Common myeloid progenitor, CD34-positive (primary cell): ENCODE measurements at regions not wholly inside any gene's neighbourhood (a gene's known extent, or its start where the extent isn't known, plus 50 kb on each side); places are given as distances from the start of the nearest gene placed in this dataset.

Source experiments
- CTCF ChIA-PET: fragments of 350-600 bp; sonication (Branson Sonifier 250); formaldehyde crosslinking; loops from one replicate; lab custom pipeline; 2021; ENCODE audit warnings: antibody characterized with exemption; lab: Charles Lee
- POLR2A ChIA-PET: fragments of 350-600 bp; sonication (Branson Sonifier 250); formaldehyde crosslinking; loops from one replicate; lab custom pipeline; 2021; ENCODE audit warnings: antibody characterized with exemption; lab: Charles Lee
- DNase-seq, 3 donors: peaks; one replicate each; pipeline versions ENCODE4 v3.0.0 to v3.0.0-alpha.2; 2013
- H3K27ac ChIP-seq, 2 experiments: 1 replicate in 1 of 2; 2 replicates in 1 of 2; pipeline ENCODE4 v1.7.0; 2013; ENCODE audit warnings: inconsistent platforms in 2 of 2, low read length in 2 of 2, mild to moderate bottlenecking in 2 of 2, low read depth in 1 of 2, moderate library complexity in 1 of 2; ENCODE audit not compliant: severe bottlenecking in 2 of 2, insufficient read depth in 1 of 2, poor library complexity in 1 of 2
- H3K27me3 ChIP-seq, 5 experiments: replicated peaks in 2 of 5; 1 replicate in 3 of 5; 2 replicates in 2 of 5; pipeline versions ENCODE4 v1.6.1 to v1.7.0; 2013; ENCODE audit warnings: low read length in 4 of 5, mild to moderate bottlenecking in 2 of 5, moderate library complexity in 2 of 5, inconsistent platforms in 1 of 5; ENCODE audit not compliant: insufficient read depth in 5 of 5, control insufficient read depth in 4 of 5
- H3K36me3 ChIP-seq, 4 experiments: 1 replicate in 2 of 4; 2 replicates in 2 of 4; pipeline versions ENCODE4 v1.6.1 to v1.7.0; 2013; ENCODE audit warnings: low read length in 3 of 4, control low read depth in 1 of 4, mild to moderate bottlenecking in 1 of 4; ENCODE audit not compliant: control insufficient read depth in 4 of 4, insufficient read depth in 4 of 4
- H3K4me1 ChIP-seq, 4 experiments: 1 replicate in 3 of 4; 2 replicates in 1 of 4; pipeline versions ENCODE4 v1.6.1 to v1.7.1; 2013; ENCODE audit warnings: low read length in 3 of 4, mild to moderate bottlenecking in 3 of 4, control low read depth in 1 of 4, inconsistent platforms in 1 of 4, moderate library complexity in 1 of 4; ENCODE audit not compliant: control insufficient read depth in 4 of 4, insufficient read depth in 4 of 4; ENCODE audit errors: control extremely low read depth in 1 of 4
- H3K4me3 ChIP-seq, 7 experiments: 1 replicate in 4 of 7; 2 replicates in 3 of 7; pipeline versions ENCODE4 v1.5.1 to v1.7.0; 2013; ENCODE audit warnings: mild to moderate bottlenecking in 7 of 7, low read length in 6 of 7, moderate library complexity in 6 of 7, inconsistent platforms in 2 of 7, low read depth in 2 of 7, control low read depth in 1 of 7; ENCODE audit not compliant: insufficient read depth in 4 of 7, control insufficient read depth in 1 of 7; ENCODE audit errors: extremely low read depth in 1 of 7
- H3K9me3 ChIP-seq, 5 experiments: 1 replicate in 4 of 5; 2 replicates in 1 of 5; pipeline versions ENCODE4 v1.6.1 to v1.7.1; 2013; ENCODE audit warnings: low read length in 4 of 5, mild to moderate bottlenecking in 2 of 5, inconsistent platforms in 1 of 5, low read depth in 1 of 5, moderate library complexity in 1 of 5; ENCODE audit not compliant: control insufficient read depth in 4 of 5, insufficient read depth in 2 of 5; ENCODE audit errors: control extremely low read depth in 1 of 5
- WGBS: methylation state at CpG from one replicate; pipeline ENCODE4 v1.1.5; 2013; ENCODE audit not compliant: insufficient coverage; 5-methylcytosine and 5-hydroxymethylcytosine counted together

DNA sequence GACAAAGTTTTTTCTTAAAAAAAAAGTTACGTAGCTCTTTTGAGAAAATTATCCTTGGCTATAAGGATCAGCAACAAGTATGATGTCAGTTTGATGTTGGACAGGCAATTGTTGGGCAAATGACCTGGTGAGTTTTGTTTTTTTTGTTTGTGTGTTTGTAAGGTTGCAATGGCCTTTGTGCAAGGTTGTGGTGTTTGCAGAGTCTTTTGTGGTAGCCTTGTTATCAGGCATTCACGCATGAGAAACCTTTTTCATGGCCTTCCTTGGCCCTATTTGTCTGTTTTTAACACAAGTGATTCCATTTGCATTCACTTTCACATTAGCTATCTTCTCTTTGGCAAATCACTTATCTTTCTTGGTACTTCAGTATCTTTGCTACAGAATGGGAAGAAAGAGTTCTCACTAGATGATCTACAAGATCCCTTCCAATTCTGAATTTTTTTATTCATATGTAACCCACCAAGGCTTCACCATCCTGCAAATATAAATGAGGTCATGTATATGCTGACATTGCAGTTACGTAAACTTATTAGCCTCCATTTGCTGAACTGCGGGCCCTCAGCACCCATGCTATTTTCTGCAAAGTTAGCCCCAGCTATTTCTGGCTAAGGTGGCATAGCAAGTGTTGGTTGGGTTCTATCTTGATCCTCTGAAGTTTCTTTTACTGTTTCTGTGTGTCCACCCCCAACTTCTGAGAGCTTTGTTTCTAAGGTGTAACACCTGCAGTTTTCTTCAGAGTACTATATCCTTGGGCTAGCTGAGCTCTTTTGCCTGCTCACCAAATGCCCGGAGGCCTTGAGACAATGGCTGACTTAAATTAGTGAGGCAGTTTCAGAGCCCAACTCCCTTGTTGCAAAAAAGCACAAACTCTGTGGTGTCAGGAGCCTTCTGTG lies 667.1 kb downstream of the IRS1 start:
- no peak overlapping the region for H3K27ac ChIP-seq
- WGBS: 100% methylated on average over 3 of the region's 5 CpGs

GRCh38 chr2:226131299-226131784 lies 668.3 kb downstream of the IRS1 start:
- ChIA-PET CTCF (no interaction called here), POLR2A (no interaction called here)
- Histone ChIP-seq H3K27me3 (no peaks in the 10 kb centered on the region), H3K27ac (no peak overlapping the region), H3K4me1 (peaks cover 3 to 12% (median 11%) of the 10 kb centered on the region in 4 experiments), H3K9me3 (no peaks in the 10 kb centered on the region), H3K36me3 (no peaks in the 10 kb centered on the region), H3K4me3 (no peak overlapping the region)
- WGBS: 85% methylated on average over 2 of the region's 2 CpGs
- peak in 2 of 3 donors; percentile 7 to 22 for DNase-seq

More for the DNA sequence above, 667.1 kb downstream of the IRS1 start:
- Histone ChIP-seq H3K27me3 (no peaks in the 10 kb centered on the region), H3K4me1 (peaks cover 15 to 25% (median 21%) of the 10 kb centered on the region in 4 experiments), H3K9me3 (no peaks in the 10 kb centered on the region), H3K4me3 (no peak overlapping the region), H3K36me3 (no peaks in the 10 kb centered on the region)
- POLR2A ChIA-PET: no interaction called here
- CTCF ChIA-PET: interaction anchor here (0.9 kb wide), 1 partner anchor 18 kb away, joined by 4 read pairs; no protein-coding TSS in a partner anchor
- DNase-seq: no peak

DNA sequence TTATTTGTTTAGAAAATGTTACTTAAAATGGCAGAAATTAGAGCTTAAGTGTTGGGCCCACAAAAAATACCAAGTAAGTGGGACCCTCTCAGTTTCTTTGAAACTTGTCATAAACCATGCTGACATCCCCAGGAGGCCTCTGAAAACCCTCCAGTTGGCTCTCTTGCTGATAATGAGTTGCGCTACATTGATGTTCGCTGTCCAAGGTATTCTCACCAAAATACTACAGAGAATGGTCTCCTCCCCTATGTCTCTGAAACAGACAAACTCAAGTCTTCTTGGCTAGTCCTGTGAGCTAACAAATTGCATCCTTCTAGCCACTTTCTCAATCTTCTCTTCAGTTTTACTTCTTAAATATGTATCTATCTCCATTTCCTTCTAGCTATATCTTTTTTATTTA lies 669.4 kb downstream of the IRS1 start:
- peak in 2 of 3 donors; percentile 13 to 28 for DNase-seq
- peaks cover 0 to 7% (median 2%) of the 10 kb centered on the region in 4 experiments for H3K4me1 ChIP-seq
- WGBS: 97% methylated on average over 2 of the region's 2 CpGs
- no peaks in the 10 kb centered on the region for H3K27me3 ChIP-seq
- no peak overlapping the region for H3K27ac ChIP-seq
- ChIA-PET CTCF (interaction anchor here (1.0 kb wide), 1 partner anchor 8 kb away, joined by 3 read pairs; no protein-coding TSS in a partner anchor), POLR2A (no interaction called here)
- H3K4me3 ChIP-seq: no peak overlapping the region
- H3K36me3 ChIP-seq: no peaks in the 10 kb centered on the region
- H3K9me3 ChIP-seq: no peaks in the 10 kb centered on the region

DNA sequence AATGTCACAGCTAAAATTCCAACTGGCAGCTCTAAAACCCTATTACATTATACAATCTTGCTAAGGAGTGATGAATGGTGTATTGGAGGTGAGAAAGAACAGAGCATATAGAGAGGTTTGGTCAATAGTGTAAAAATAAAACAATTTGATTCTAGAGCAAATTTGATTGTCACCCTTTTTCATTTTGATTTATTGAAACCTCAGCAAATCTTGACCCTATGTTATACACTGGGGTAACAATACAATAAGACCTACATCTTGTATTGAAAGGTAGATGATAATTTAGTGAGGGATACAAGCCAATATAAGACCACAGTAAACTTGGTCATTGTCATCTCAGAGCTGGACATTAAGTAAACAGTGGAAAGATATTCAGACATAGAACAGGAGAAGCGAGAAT lies 671.9 kb downstream of the IRS1 start:
- CTCF ChIA-PET: interaction anchor here (1.1 kb wide), 1 partner anchor 9 kb away, joined by 4 read pairs; no protein-coding TSS in a partner anchor
- no peaks in the 10 kb centered on the region for H3K36me3 ChIP-seq
- no peak overlapping the region for H3K27ac ChIP-seq
- H3K27me3 ChIP-seq: no peaks in the 10 kb centered on the region
- POLR2A ChIA-PET: interaction anchor here (0.8 kb wide), 1 partner anchor 9 kb away, joined by 3 read pairs; no protein-coding TSS in a partner anchor
- H3K4me3 ChIP-seq: no peak overlapping the region
- DNase-seq: no peak
- H3K4me1 ChIP-seq: no peaks in the 10 kb centered on the region
- no peaks in the 10 kb centered on the region for H3K9me3 ChIP-seq
- WGBS: no CpG with 5 or more reads among the region's 1 CpG

DNA sequence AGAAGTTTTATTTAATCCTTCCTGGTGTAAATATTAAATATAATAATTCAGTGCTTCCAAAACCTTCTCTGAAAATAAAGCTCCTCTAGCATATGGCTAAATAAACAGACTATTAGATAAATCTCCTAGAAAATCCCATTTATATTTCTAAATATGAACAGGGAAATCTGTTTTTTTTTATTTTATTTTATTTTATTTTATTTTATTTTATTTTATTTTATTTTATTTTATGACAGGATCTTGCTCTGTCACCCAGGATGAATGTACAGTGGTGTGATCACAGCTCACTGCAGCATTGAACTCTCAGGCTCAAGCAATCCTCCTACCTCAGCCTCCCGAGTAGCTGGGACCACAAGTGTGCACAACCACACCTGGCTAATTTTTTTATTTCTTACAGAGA lies 673.5 kb downstream of the IRS1 start:
- WGBS: 100% methylated on average over 1 of the region's 1 CpG
- CTCF ChIA-PET: no interaction called here
- DNase-seq: no peak

DNA sequence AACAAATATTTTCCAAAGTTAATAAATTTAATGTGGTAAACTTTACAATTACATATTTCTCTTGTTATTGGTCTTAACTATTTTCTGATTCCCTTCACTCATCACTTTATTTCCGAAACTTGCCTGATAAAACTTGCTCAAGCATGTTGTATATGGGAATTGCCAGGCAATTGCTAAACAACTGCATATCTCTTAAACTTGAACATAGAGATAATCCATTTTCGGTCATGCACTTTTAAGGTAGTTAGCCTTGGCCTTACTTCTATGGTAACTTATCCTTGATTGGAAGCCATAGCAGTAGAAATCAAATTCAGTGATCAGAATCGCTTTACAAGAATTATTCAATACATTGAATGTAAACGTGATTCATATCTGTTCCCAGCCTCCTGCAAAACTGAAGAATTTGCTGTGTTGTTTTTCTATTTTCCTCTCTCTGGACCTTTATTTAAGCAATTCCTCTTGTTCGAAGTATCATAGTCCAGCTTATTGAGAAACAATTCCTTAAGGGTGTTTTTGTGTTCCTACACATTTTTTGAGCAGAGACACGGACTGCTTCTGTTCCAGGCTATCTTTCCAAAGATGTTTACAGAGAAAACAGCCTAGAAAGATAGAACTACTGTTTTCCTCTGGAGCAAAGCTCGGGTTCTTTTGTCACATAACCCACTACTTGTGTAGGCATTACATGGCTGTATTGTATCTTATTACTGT lies 674.3 kb downstream of the IRS1 start:
- Histone ChIP-seq H3K4me1 (peaks cover 0 to 15% (median under 1%) of the 10 kb centered on the region in 4 experiments), H3K4me3 (no peak overlapping the region), H3K27ac (no peak overlapping the region), H3K36me3 (no peaks in the 10 kb centered on the region), H3K27me3 (no peaks in the 10 kb centered on the region), H3K9me3 (no peaks in the 10 kb centered on the region)
- ChIA-PET POLR2A (no interaction called here), CTCF (no interaction called here)
- WGBS: 94% methylated on average over 3 of the region's 7 CpGs
- DNase-seq: no peak

More for the DNA sequence above, 673.5 kb downstream of the IRS1 start:
- Histone ChIP-seq H3K27ac (no peak overlapping the region), H3K4me1 (peaks cover 0 to 9% (median under 1%) of the 10 kb centered on the region in 4 experiments), H3K4me3 (no peak overlapping the region), H3K9me3 (no peaks in the 10 kb centered on the region), H3K36me3 (no peaks in the 10 kb centered on the region), H3K27me3 (no peaks in the 10 kb centered on the region)
- POLR2A ChIA-PET: no interaction called here
